ENCODE measurements at regions not wholly inside any gene's neighbourhood (a gene's known extent, or its start where the extent isn't known, plus 50 kb on each side); places are given as distances from the start of the nearest gene placed in this dataset.

DNA sequence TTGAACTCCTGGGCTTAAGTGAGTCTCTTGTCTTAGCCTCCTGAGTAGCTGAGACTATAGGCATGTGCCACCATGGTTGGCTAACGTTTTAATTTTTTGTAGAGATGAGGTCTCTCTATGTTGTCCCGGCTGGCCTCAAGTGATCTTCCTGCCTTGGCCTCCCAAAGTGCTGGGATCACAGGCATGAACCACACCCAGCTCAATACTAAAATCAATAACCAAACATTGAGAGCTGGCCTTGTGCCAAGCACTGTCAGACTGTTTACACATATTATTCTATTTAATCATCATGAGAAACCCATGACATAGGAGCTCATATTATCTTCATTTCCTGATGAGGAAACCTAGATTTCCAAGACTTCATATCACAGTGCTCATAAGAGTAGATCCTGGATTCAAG, 251.2 kb downstream of the BAMBI start:
- TF ChIP-seq, protein P1, sequence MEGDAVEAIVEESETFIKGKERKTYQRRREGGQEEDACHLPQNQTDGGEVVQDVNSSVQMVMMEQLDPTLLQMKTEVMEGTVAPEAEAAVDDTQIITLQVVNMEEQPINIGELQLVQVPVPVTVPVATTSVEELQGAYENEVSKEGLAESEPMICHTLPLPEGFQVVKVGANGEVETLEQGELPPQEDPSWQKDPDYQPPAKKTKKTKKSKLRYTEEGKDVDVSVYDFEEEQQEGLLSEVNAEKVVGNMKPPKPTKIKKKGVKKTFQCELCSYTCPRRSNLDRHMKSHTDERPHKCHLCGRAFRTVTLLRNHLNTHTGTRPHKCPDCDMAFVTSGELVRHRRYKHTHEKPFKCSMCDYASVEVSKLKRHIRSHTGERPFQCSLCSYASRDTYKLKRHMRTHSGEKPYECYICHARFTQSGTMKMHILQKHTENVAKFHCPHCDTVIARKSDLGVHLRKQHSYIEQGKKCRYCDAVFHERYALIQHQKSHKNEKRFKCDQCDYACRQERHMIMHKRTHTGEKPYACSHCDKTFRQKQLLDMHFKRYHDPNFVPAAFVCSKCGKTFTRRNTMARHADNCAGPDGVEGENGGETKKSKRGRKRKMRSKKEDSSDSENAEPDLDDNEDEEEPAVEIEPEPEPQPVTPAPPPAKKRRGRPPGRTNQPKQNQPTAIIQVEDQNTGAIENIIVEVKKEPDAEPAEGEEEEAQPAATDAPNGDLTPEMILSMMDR (IDR thresholded peaks at IDR 0.05) = no peak
- TF ChIP-seq POLR2A (IDR thresholded peaks at IDR 0.05) = no peak

All from heart left ventricle (tissue), 13 donors.